ENCODE measurements at regions not wholly inside any gene's neighbourhood (a gene's known extent, or its start where the extent isn't known, plus 50 kb on each side); places are given as distances from the start of the nearest gene placed in this dataset.

DNA sequence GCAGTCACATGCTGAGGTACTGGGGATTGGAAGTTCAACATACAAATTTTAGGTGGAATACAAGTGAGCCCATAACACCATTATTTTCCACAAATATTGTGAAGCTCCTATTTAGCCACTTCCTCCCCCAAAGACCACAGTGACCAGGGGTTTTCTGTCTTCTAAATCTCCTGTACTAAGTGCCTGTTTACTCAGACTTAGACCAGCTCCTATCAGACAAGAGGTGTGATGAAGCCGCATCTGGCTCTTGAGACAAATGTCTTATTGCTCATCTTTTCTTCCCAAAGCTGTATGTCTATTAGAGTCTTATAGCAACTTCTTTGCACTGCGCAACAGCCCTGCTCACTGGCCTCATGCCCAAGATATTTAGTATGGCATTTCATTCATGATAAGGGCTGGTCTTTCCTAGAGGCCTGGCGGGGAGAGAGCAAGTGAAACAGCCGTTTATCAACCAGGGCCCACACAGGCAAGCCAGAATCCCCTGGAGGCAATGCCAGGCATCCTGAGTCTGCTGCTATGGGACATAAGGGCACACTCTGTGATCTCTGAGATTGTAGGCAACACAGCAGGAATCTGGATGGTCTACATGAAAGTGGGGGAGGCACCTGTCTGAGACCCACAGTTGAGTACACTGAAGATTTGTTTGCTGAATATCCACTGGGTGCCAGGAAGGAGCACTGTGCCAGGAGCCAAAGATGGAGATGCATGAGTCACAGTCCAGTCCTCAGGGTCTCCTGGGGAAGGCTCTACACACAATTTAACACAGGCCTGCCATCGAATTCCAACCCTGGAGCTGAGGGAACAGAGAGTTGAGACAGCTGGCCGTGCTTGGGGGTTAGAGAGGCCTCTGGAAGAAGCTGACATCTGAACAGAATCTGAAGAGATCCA, 78.5 kb upstream of the NCAM1 start:
- no peak for DNase-seq

GRCh38 chr11:112884012-112884767, 77.0 kb upstream of the NCAM1 start:
- no peak for DNase-seq

DNA sequence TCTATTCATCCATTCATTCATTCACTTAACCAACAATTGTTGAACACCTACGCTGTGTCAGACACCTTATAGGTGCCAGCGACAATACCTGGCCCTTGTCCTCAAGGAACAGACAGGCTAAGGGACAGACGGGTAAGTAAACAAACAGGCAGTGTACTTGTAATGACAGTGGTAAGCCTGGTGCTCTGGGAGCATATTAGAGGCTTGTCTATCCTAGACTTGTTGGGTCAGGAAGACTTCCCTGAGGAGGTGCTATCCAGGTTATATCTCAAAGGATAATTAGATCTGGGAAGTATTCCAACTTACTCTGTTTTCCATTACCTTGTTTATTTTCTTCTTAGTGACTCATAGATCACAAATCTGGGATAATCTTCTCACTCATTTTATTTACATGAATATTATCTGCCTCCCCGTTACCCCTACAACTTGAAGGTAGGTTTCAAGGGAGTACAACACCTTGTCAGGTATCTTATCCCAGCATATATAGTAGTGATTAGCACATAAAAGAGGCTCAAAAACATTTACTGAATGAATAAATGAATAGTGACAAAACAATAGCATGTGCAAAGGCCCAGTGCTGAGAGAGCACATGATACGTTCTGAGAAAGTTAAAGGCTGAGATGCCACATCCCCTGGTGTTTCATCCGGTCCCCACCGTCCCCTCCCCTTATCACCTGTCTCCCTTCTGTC, 75.3 kb upstream of the NCAM1 start:
- no peak for DNase-seq

GRCh38 chr11:112886434-112887370, 74.5 kb upstream of the NCAM1 start:
- DNase-seq: no peak

DNA sequence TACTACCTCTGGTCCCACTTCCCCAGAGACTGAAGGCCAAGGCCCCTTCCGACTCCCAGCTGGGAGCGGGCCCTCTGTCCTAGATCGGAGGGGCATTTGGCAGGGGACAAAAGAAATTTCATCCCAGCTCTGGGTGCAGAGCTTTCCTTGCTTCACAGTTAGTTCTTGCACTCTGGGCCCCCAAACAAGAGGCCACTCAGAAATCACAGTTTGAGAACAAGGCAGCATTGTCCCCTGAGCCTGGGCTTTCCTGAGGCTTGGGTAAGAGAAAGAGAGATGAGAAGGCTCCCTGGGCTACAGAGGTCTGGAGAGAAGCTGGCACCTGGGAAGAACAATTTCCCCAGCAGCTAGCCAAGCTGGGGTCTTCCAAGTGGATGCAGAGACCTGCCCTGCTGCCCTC, 71.8 kb upstream of the NCAM1 start:
- no peak for DNase-seq

GRCh38 chr11:112899235-112900006, 61.8 kb upstream of the NCAM1 start:
- DNase-seq: no peak

DNA sequence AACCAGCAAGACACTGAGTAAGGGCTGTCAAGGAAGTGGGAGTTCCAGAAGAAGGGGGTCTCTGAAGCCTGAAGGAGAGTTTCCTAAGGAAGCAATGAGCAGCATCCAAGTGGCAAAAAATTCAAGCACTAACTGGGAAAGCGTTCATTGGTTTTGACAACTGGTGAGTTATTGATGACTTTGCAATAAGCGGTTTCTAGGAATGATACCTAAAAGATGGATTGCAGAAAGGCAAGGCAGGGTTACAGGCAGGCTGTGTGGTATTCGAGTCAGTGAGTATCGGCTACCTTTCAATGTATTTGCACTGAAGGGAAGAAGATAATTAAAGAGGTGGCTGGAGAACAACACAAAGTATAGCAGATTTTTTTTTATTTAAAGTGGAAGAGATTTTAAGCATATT, 59.3 kb upstream of the NCAM1 start:
- no peak for DNase-seq

- no peak for DNase-seq
Measured at GRCh38 chr11:112902361-112903011, 58.7 kb upstream of the NCAM1 start.

GRCh38 chr11:112903340-112903739, 57.9 kb upstream of the NCAM1 start:
- DNase-seq: peak; percentile 12

DNA sequence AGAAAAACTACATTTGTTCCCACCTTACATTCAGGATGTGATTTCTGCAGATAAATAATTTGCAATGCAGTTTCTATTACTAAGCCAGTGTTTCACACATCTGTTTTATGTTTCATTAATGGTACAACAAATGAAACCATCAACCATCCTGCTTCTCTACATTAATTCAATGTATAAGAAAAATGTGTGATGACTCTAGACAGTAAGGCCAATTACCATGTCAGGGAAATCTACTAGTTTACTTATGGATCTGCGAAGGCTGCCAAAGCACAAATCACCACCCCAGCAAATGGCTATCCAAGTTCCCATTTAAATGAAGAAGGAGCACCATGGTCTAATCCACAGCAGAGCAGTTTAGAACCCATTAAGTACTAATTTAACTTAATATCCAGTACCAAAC, 50.1 kb upstream of the NCAM1 start:
- no peak for DNase-seq
